ENCODE measurements at regions not wholly inside any gene's neighbourhood (a gene's known extent, or its start where the extent isn't known, plus 50 kb on each side); places are given as distances from the start of the nearest gene placed in this dataset.

- intact Hi-C loops (cut with micrococcal nuclease) = no loop called here
- no peak for ATAC-seq
Observed at GRCh38 chr18:69282371-69282770, 118.3 kb upstream of the DOK6 start.

GRCh38 chr18:69291044-69291443, 109.6 kb upstream of the DOK6 start:
- no peaks in the 10 kb centered on the region for H3K9me3 ChIP-seq (ENCODE audit: low read length)
- DNase-seq (no peak), ATAC-seq (no peak)
- H4K20me1 ChIP-seq (ENCODE audit: low read length) = no peaks in the 10 kb centered on the region
- ChIA-PET POLR2A (ENCODE audit: unreplicated experiment) (no interaction called here), CTCF (no interaction called here)
- H2AFZ ChIP-seq (ENCODE audit: low read length) = no peak overlapping the region
- no peaks in the 10 kb centered on the region for H3K4me1 ChIP-seq (ENCODE audit: insufficient read depth, low read length)
- no peaks in the 10 kb centered on the region for H3K79me2 ChIP-seq (ENCODE audit: low read length)
- H3K27ac ChIP-seq (ENCODE audit: low read length) = no peak overlapping the region
- H3K9ac ChIP-seq (ENCODE audit: low read length) = no peak overlapping the region
- intact Hi-C loops (cut with micrococcal nuclease) = no loop called here
- H3K27me3 ChIP-seq (ENCODE audit: low read length) = no peaks in the 10 kb centered on the region; the same call in 1 of the 2 replicates
- H3K36me3 ChIP-seq (ENCODE audit: low read depth, low read length) = no peaks in the 10 kb centered on the region
- no peak for TF ChIP-seq EZH2 (IDR thresholded peaks at IDR 0.05; ENCODE audit: low read length, unreplicated experiment)
- TF ChIP-seq CTCF (conservative IDR thresholded peaks at IDR 0.05; ENCODE audit: low read depth, low read length) = no peak
- no peaks in the 10 kb centered on the region for H3K9me2 ChIP-seq (replicated peaks; ENCODE audit: low read length)
- BruUV-seq (replicated peaks) = no TSS peak
- H3F3A ChIP-seq (ENCODE audit: low read length, unreplicated experiment) = no peaks in the 10 kb centered on the region
- no peak overlapping the region for H3K4me3 ChIP-seq (ENCODE audit: low read length)
- no peak overlapping the region for H3K4me2 ChIP-seq (ENCODE audit: low read length)

More at GRCh38 chr18:69282371-69282770, 118.3 kb upstream of the DOK6 start:
- no peaks in the 10 kb centered on the region for H3K9me3 ChIP-seq (ENCODE audit: low read length)
- DNase-seq = no peak
- H3K79me2 ChIP-seq (ENCODE audit: low read length) = no peaks in the 10 kb centered on the region
- BruUV-seq (replicated peaks) = no TSS peak
- H3K36me3 ChIP-seq (ENCODE audit: low read depth, low read length) = no peaks in the 10 kb centered on the region
- no peaks in the 10 kb centered on the region for H4K20me1 ChIP-seq (ENCODE audit: low read length)
- H3K4me3 ChIP-seq (ENCODE audit: low read length) = no peak overlapping the region
- ChIA-PET POLR2A (ENCODE audit: unreplicated experiment) (no interaction called here), CTCF (no interaction called here)
- no peak overlapping the region for H3K4me2 ChIP-seq (ENCODE audit: low read length)
- H3K27me3 ChIP-seq (ENCODE audit: low read length) = no peaks in the 10 kb centered on the region
- no peak overlapping the region for H3K27ac ChIP-seq (ENCODE audit: low read length)
- TF ChIP-seq EZH2 (IDR thresholded peaks at IDR 0.05; ENCODE audit: low read length, unreplicated experiment) (no peak), EZH2phosphoT487 (IDR thresholded peaks at IDR 0.05; ENCODE audit: borderline replicate concordance, low read length) (no peak)
- no peak overlapping the region for H2AFZ ChIP-seq (ENCODE audit: low read length)
- no peaks in the 10 kb centered on the region for H3K9me2 ChIP-seq (replicated peaks; ENCODE audit: low read length)
- no peaks in the 10 kb centered on the region for H3F3A ChIP-seq (ENCODE audit: low read length, unreplicated experiment)
- H3K4me1 ChIP-seq (ENCODE audit: insufficient read depth, low read length) = no peaks in the 10 kb centered on the region
- no peak overlapping the region for H3K9ac ChIP-seq (ENCODE audit: low read length)

GRCh38 chr18:69291755-69292154, 108.9 kb upstream of the DOK6 start:
- Histone ChIP-seq H3K9ac (ENCODE audit: low read length) (no peak overlapping the region), H3F3A (ENCODE audit: low read length, unreplicated experiment) (no peaks in the 10 kb centered on the region), H3K9me3 (ENCODE audit: low read length) (no peaks in the 10 kb centered on the region), H3K4me3 (ENCODE audit: low read length) (no peak overlapping the region), H3K4me2 (ENCODE audit: low read length) (no peak overlapping the region), H2AFZ (ENCODE audit: low read length) (no peak overlapping the region), H3K27ac (ENCODE audit: low read length) (no peak overlapping the region), H3K79me2 (ENCODE audit: low read length) (no peaks in the 10 kb centered on the region), H3K9me2 (replicated peaks; ENCODE audit: low read length) (no peaks in the 10 kb centered on the region), H4K20me1 (ENCODE audit: low read length) (no peaks in the 10 kb centered on the region), H3K36me3 (ENCODE audit: low read depth, low read length) (no peaks in the 10 kb centered on the region), H3K4me1 (ENCODE audit: insufficient read depth, low read length) (no peaks in the 10 kb centered on the region), H3K27me3 (ENCODE audit: low read length) (no peaks in the 10 kb centered on the region; the same call in 1 of the 2 replicates)
- POLR2A ChIA-PET (ENCODE audit: unreplicated experiment) = no interaction called here
- no TSS peak for BruUV-seq (replicated peaks)
- ATAC-seq = no peak
- no peak for TF ChIP-seq EZH2phosphoT487 (IDR thresholded peaks at IDR 0.05; ENCODE audit: borderline replicate concordance, low read length)
- TF ChIP-seq CTCF (conservative IDR thresholded peaks at IDR 0.05; ENCODE audit: low read depth, low read length) = no peak
- TF ChIP-seq EZH2 (IDR thresholded peaks at IDR 0.05; ENCODE audit: low read length, unreplicated experiment) = no peak
- no peak for DNase-seq
- intact Hi-C loops (cut with micrococcal nuclease) = no loop called here
- CTCF ChIA-PET = no interaction called here
